CD4-positive, alpha-beta T cell (primary cell): ENCODE measurements at regions not wholly inside any gene's neighbourhood (a gene's known extent, or its start where the extent isn't known, plus 50 kb on each side); places are given as distances from the start of the nearest gene placed in this dataset.

ENCODE experiments used
- ATAC-seq: fragments of 200-7000 bp; cut with Tn5 transposase; one replicate; pipeline ENCODE4 v1.10.0; 2022; ENCODE audit warnings: mild to moderate bottlenecking; ENCODE audit not compliant: poor library complexity
- CTCF ChIA-PET: fragments of 350-600 bp; sonication (Branson Sonifier 250); formaldehyde crosslinking; loops from one replicate; lab custom pipeline; 2021; ENCODE audit warnings: antibody characterized with exemption, inconsistent platforms; lab: Charles Lee
- POLR2A ChIA-PET: fragments of 350-600 bp; sonication (Branson Sonifier 250); formaldehyde crosslinking; loops from one replicate; lab custom pipeline; 2021; ENCODE audit warnings: antibody characterized with exemption, inconsistent platforms; lab: Charles Lee
- DNase-seq, 14 experiments: peaks; one replicate each; pipeline ENCODE4 v3.0.0-alpha.2; 2013 to 2020; ENCODE audit warnings: mixed read lengths in 2 of 14
- H3K27ac ChIP-seq, 2 donors: one replicate each; pipeline versions ENCODE4 v1.5.1 to v1.7.0; 2013; ENCODE audit warnings: low read length in 2 of 2, low read depth in 1 of 2, mild to moderate bottlenecking in 1 of 2
- H3K27me3 ChIP-seq, 2 experiments: 1 replicate in 1 of 2; 2 replicates in 1 of 2; pipeline versions ENCODE4 v1.6.1 to v1.7.0; 2013; ENCODE audit warnings: low read length in 2 of 2, control low read depth in 1 of 2, mild to moderate bottlenecking in 1 of 2, moderate library complexity in 1 of 2; ENCODE audit not compliant: insufficient read depth in 2 of 2, control insufficient read depth in 1 of 2
- H3K36me3 ChIP-seq: one replicate; pipeline ENCODE4 v1.6.1; 2013; ENCODE audit warnings: low read length, control low read depth; ENCODE audit not compliant: insufficient read depth
- H3K4me1 ChIP-seq: one replicate; pipeline ENCODE4 v1.6.1; 2013; ENCODE audit warnings: low read length, control low read depth; ENCODE audit not compliant: insufficient read depth
- H3K4me3 ChIP-seq: one replicate; pipeline ENCODE4 v1.5.1; 2013; ENCODE audit warnings: mild to moderate bottlenecking, low read length, moderate library complexity
- H3K9me3 ChIP-seq, 2 experiments: 1 replicate in 1 of 2; 2 replicates in 1 of 2; pipeline versions ENCODE4 v1.6.1 to v1.7.0; 2013; ENCODE audit warnings: low read length in 2 of 2, mild to moderate bottlenecking in 2 of 2, control low read depth in 1 of 2, moderate library complexity in 1 of 2; ENCODE audit not compliant: control insufficient read depth in 1 of 2, insufficient read depth in 1 of 2
- H3K27ac Mint-ChIP-seq: one replicate; pipeline ENCODE4 v1.8.0; 2020; ENCODE audit warnings: mixed read lengths
- H3K27me3 Mint-ChIP-seq: one replicate; pipeline ENCODE4 v1.8.0; 2021; ENCODE audit warnings: mixed read lengths
- H3K36me3 Mint-ChIP-seq: one replicate; pipeline ENCODE4 v1.8.0; 2021; ENCODE audit warnings: low read depth, mixed read lengths
- H3K4me1 Mint-ChIP-seq: one replicate; pipeline ENCODE4 v1.8.0; 2021; ENCODE audit warnings: low read depth, mixed read lengths
- H3K4me3 Mint-ChIP-seq: one replicate; pipeline ENCODE4 v1.8.0; 2020; ENCODE audit warnings: mild to moderate bottlenecking, mixed read lengths
- H3K9me3 Mint-ChIP-seq: one replicate; pipeline ENCODE4 v1.8.0; 2020; ENCODE audit warnings: mixed read lengths
- intact Hi-C, 2 experiments: fragments of 100-400 bp; cut with DNase I in 1 of 2; cut with micrococcal nuclease in 1 of 2; formaldehyde crosslinking; loops; one replicate each; pipeline versions ENCODE4 v1.15.1 to v1.9.0; 2023 to 2025; cut with DNase I, micrococcal nuclease
- TF ChIP-seq, protein P1 (sequence below): fragments of 200-600 bp; IDR thresholded peaks from one replicate; pipeline ENCODE4 v1.8.0; 2022; ENCODE audit warnings: antibody characterized with exemption, mild to moderate bottlenecking

DNA sequence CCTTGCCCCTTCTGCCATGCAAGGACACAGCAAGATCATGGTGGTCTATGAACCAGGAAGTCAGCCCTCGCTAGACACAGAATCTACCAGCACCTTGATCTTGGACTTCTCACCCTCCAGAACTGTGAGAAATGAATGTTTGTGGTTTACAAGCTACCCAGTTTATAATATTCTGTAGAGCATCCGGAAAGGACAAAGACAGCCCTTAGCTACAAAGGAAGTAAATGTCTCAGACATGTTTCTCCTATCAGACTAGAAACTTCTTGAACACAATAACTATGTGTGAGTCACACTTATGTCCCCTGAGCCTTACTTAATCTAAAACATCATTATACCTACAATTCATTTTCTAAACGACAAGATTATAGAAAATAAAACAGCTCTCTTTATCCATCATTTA, 176.7 kb downstream of the KLHL28 start:
- Histone ChIP-seq H3K4me3 (no peak overlapping the region), H3K27me3 (no peaks in the 10 kb centered on the region), H3K27ac (no peak overlapping the region), H3K36me3 (no peaks in the 10 kb centered on the region), H3K9me3 (no peaks in the 10 kb centered on the region), H3K4me1 (no peaks in the 10 kb centered on the region)
- intact Hi-C loops = no loop called here
- H3K4me1 Mint-ChIP-seq = no peaks in the 10 kb centered on the region
- TF ChIP-seq, protein P1, sequence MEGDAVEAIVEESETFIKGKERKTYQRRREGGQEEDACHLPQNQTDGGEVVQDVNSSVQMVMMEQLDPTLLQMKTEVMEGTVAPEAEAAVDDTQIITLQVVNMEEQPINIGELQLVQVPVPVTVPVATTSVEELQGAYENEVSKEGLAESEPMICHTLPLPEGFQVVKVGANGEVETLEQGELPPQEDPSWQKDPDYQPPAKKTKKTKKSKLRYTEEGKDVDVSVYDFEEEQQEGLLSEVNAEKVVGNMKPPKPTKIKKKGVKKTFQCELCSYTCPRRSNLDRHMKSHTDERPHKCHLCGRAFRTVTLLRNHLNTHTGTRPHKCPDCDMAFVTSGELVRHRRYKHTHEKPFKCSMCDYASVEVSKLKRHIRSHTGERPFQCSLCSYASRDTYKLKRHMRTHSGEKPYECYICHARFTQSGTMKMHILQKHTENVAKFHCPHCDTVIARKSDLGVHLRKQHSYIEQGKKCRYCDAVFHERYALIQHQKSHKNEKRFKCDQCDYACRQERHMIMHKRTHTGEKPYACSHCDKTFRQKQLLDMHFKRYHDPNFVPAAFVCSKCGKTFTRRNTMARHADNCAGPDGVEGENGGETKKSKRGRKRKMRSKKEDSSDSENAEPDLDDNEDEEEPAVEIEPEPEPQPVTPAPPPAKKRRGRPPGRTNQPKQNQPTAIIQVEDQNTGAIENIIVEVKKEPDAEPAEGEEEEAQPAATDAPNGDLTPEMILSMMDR = no peak
- POLR2A ChIA-PET = no interaction called here
- H3K4me3 Mint-ChIP-seq = no peak overlapping the region
- CTCF ChIA-PET = no interaction called here
- no peaks in the 10 kb centered on the region for H3K9me3 Mint-ChIP-seq
- peaks cover 17% of the 10 kb centered on the region for H3K27me3 Mint-ChIP-seq
- H3K36me3 Mint-ChIP-seq = no peaks in the 10 kb centered on the region
- ATAC-seq (no peak), DNase-seq (no peak)
- no peak overlapping the region for H3K27ac Mint-ChIP-seq

GRCh38 chr14:44783901-44784300, 177.8 kb downstream of the KLHL28 start:
- Histone ChIP-seq H3K27me3 (no peaks in the 10 kb centered on the region), H3K4me3 (no peak overlapping the region), H3K27ac (no peak overlapping the region), H3K36me3 (no peaks in the 10 kb centered on the region), H3K4me1 (no peaks in the 10 kb centered on the region), H3K9me3 (no peaks in the 10 kb centered on the region)
- DNase-seq (no peak), ATAC-seq (no peak)
- CTCF ChIA-PET = no interaction called here
- peaks cover 17% of the 10 kb centered on the region for H3K27me3 Mint-ChIP-seq
- no peaks in the 10 kb centered on the region for H3K9me3 Mint-ChIP-seq
- H3K4me1 Mint-ChIP-seq = no peaks in the 10 kb centered on the region
- H3K4me3 Mint-ChIP-seq = no peak overlapping the region
- no peaks in the 10 kb centered on the region for H3K36me3 Mint-ChIP-seq
- intact Hi-C loops = no loop called here
- TF ChIP-seq, protein P1 = no peak
- POLR2A ChIA-PET = no interaction called here
- no peak overlapping the region for H3K27ac Mint-ChIP-seq

- intact Hi-C loops = no loop called here
- Mint-ChIP-seq H3K4me1 (no peaks in the 10 kb centered on the region), H3K36me3 (no peaks in the 10 kb centered on the region), H3K9me3 (no peaks in the 10 kb centered on the region), H3K27ac (no peak overlapping the region), H3K4me3 (no peak overlapping the region), H3K27me3 (peaks cover 17% of the 10 kb centered on the region)
- Histone ChIP-seq H3K4me1 (no peaks in the 10 kb centered on the region), H3K27ac (no peak overlapping the region), H3K36me3 (no peaks in the 10 kb centered on the region), H3K9me3 (no peaks in the 10 kb centered on the region), H3K27me3 (no peaks in the 10 kb centered on the region), H3K4me3 (no peak overlapping the region)
- TF ChIP-seq, protein P1 = no peak
- DNase-seq = no peak
- CTCF ChIA-PET = no interaction called here
- ATAC-seq = no peak
- POLR2A ChIA-PET = no interaction called here
Measured at GRCh38 chr14:44782775-44783238, 178.9 kb downstream of the KLHL28 start.
